ENCODE measurements at regions not wholly inside any gene's neighbourhood (a gene's known extent, or its start where the extent isn't known, plus 50 kb on each side); places are given as distances from the start of the nearest gene placed in this dataset.

DNA sequence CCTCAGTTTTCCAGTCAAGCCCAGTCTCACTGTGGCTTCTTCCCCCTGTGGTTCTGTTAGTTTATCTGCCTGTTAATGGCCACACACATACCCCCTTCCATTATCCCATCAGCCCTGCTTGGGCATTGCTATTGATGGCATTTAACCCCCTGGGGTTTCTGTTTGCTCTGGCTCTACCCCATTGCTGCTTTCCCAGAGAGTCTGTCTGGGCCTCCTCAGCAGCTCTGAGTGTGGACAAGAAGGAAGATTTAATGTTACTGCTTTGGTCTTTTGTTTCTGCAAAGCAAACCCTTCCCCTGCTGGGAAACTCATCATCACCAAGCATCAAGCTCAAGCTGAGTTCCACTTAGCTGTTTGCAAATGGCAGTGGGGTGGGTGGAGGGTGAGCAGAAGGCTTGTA is 162.7 kb downstream of the CCT6B start:
- Mint-ChIP-seq H3K9me3 (no peaks in the 10 kb centered on the region), H3K4me3 (no peak overlapping the region), H3K27ac (no peak overlapping the region), H3K27me3 (peaks cover 6% of the 10 kb centered on the region), H3K4me1 (ENCODE audit: low read depth) (no peaks in the 10 kb centered on the region), H3K36me3 (ENCODE audit: low read depth) (no peaks in the 10 kb centered on the region)
- TF ChIP-seq, protein P1, sequence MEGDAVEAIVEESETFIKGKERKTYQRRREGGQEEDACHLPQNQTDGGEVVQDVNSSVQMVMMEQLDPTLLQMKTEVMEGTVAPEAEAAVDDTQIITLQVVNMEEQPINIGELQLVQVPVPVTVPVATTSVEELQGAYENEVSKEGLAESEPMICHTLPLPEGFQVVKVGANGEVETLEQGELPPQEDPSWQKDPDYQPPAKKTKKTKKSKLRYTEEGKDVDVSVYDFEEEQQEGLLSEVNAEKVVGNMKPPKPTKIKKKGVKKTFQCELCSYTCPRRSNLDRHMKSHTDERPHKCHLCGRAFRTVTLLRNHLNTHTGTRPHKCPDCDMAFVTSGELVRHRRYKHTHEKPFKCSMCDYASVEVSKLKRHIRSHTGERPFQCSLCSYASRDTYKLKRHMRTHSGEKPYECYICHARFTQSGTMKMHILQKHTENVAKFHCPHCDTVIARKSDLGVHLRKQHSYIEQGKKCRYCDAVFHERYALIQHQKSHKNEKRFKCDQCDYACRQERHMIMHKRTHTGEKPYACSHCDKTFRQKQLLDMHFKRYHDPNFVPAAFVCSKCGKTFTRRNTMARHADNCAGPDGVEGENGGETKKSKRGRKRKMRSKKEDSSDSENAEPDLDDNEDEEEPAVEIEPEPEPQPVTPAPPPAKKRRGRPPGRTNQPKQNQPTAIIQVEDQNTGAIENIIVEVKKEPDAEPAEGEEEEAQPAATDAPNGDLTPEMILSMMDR (IDR thresholded peaks at IDR 0.05): no peak
- ChIA-PET POLR2A (no interaction called here), CTCF (no interaction called here)
- intact Hi-C loops (cut with micrococcal nuclease): no loop called here
- DNase-seq: no peak
- ATAC-seq: no peak

DNA sequence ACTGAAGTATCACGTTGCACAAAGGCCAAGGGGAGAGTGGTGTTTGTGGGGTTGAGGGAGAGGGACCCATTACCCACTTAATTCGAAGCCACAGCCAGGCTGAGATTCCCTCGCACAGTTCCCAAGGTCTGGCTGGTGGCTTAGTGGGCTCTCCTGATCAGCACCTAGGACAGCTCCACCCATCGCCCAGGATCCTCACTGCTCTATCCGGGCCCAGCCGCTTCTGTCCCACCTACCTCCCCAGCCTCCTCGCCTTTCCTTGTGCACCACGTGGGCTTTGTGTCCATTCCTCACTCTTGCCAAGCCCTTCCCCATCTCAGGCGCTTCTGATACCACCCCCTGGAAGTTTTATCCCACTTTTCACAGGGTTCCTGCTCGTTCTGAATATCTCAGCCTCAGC is 163.5 kb downstream of the CCT6B start:
- POLR2A ChIA-PET: no interaction called here
- CTCF ChIA-PET: no interaction called here
- Mint-ChIP-seq H3K4me1 (ENCODE audit: low read depth) (no peaks in the 10 kb centered on the region), H3K27ac (no peak overlapping the region), H3K4me3 (no peak overlapping the region), H3K27me3 (peaks cover 3% of the 10 kb centered on the region), H3K9me3 (no peaks in the 10 kb centered on the region), H3K36me3 (ENCODE audit: low read depth) (no peaks in the 10 kb centered on the region)
- DNase-seq: peak; percentile 50
- ATAC-seq: no peak
- TF ChIP-seq, protein P1 (IDR thresholded peaks at IDR 0.05): no peak
- intact Hi-C loops (cut with micrococcal nuclease): no loop called here

- no peak for DNase-seq
- CTCF ChIA-PET: no interaction called here
- Mint-ChIP-seq H3K4me3 (no peak overlapping the region), H3K36me3 (ENCODE audit: low read depth) (no peaks in the 10 kb centered on the region), H3K27me3 (peaks cover 2% of the 10 kb centered on the region), H3K9me3 (no peaks in the 10 kb centered on the region), H3K4me1 (ENCODE audit: low read depth) (no peaks in the 10 kb centered on the region), H3K27ac (no peak overlapping the region)
- intact Hi-C loops (cut with micrococcal nuclease): no loop called here
- POLR2A ChIA-PET: no interaction called here
- TF ChIP-seq, protein P1 (IDR thresholded peaks at IDR 0.05): no peak
- no peak for ATAC-seq
Observed at GRCh38 chr17:34793231-34793908, 167.9 kb downstream of the CCT6B start.

- TF ChIP-seq, protein P1 (IDR thresholded peaks at IDR 0.05): no peak
- intact Hi-C loops (cut with micrococcal nuclease): no loop called here
- Mint-ChIP-seq H3K27ac (no peak overlapping the region), H3K4me3 (no peak overlapping the region), H3K9me3 (no peaks in the 10 kb centered on the region), H3K36me3 (ENCODE audit: low read depth) (no peaks in the 10 kb centered on the region), H3K4me1 (ENCODE audit: low read depth) (no peaks in the 10 kb centered on the region), H3K27me3 (peaks cover 2% of the 10 kb centered on the region)
- no peak for ATAC-seq
- DNase-seq: no peak
- CTCF ChIA-PET: no interaction called here
- POLR2A ChIA-PET: no interaction called here
Observed at GRCh38 chr17:34788696-34789095, 172.6 kb downstream of the CCT6B start.

DNA sequence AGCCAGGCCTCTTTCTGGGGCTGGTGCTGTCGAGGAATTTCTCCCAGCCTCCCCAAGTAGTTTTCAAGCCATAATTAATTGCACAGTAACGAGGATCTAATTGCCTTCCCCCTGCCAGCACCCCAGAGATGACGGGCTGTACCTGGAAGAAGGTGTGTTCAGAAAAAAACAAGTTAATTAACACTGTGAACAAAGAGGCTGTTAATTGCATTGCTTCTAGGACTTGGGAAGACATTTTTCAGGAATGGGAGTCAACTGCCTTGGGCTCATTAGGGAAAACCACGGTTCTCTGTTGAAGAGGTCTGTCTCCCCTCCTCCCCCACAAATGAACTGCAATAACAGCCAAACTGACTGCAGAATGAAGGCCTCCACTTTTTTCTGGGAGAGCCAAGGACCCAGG is 176.7 kb downstream of the CCT6B start:
- TF ChIP-seq, protein P1 (IDR thresholded peaks at IDR 0.05): no peak
- Mint-ChIP-seq H3K4me1 (ENCODE audit: low read depth) (no peaks in the 10 kb centered on the region), H3K36me3 (ENCODE audit: low read depth) (no peaks in the 10 kb centered on the region), H3K4me3 (no peak overlapping the region), H3K27me3 (no peaks in the 10 kb centered on the region), H3K27ac (no peak overlapping the region), H3K9me3 (no peaks in the 10 kb centered on the region)
- ChIA-PET POLR2A (no interaction called here), CTCF (no interaction called here)
- intact Hi-C loops (cut with micrococcal nuclease): no loop called here
- ATAC-seq (no peak), DNase-seq (no peak)
